ENCODE measurements at regions not wholly inside any gene's neighbourhood (a gene's known extent, or its start where the extent isn't known, plus 50 kb on each side); places are given as distances from the start of the nearest gene placed in this dataset.

GRCh38 chr2:217227794-217228193 lies 367.9 kb upstream of the TNP1 start:
- intact Hi-C loops (cut with DNase I; ENCODE audit: low total_unique reads) = no loop called here
- TF ChIP-seq POLR2A (IDR thresholded peaks at IDR 0.05) (no peak), CTCF (IDR thresholded peaks at IDR 0.05) (no peak)
- Histone ChIP-seq H3K27me3 (no peaks in the 10 kb centered on the region), H3K36me3 (no peaks in the 10 kb centered on the region), H3K4me3 (no peak overlapping the region), H3K27ac (no peak overlapping the region), H3K4me1 (no peaks in the 10 kb centered on the region), H3K9me3 (no peaks in the 10 kb centered on the region)
- no peak for DNase-seq

GRCh38 chr2:217225596-217225995 lies 365.7 kb upstream of the TNP1 start:
- Histone ChIP-seq H3K36me3 (no peaks in the 10 kb centered on the region), H3K27ac (no peak overlapping the region), H3K9me3 (no peaks in the 10 kb centered on the region), H3K4me3 (no peak overlapping the region), H3K4me1 (no peaks in the 10 kb centered on the region), H3K27me3 (no peaks in the 10 kb centered on the region)
- DNase-seq = no peak
- no peak for TF ChIP-seq POLR2A (IDR thresholded peaks at IDR 0.05)
- no peak for TF ChIP-seq CTCF (IDR thresholded peaks at IDR 0.05)
- intact Hi-C loops (cut with DNase I; ENCODE audit: low total_unique reads) = no loop called here

GRCh38 chr2:217223222-217223930 lies 363.5 kb upstream of the TNP1 start:
- Histone ChIP-seq H3K36me3 (no peaks in the 10 kb centered on the region), H3K9me3 (no peaks in the 10 kb centered on the region), H3K4me3 (no peak overlapping the region), H3K27me3 (no peaks in the 10 kb centered on the region), H3K4me1 (no peaks in the 10 kb centered on the region), H3K27ac (no peak overlapping the region)
- intact Hi-C loops (cut with DNase I; ENCODE audit: low total_unique reads) = no loop called here
- no peak for DNase-seq
- TF ChIP-seq POLR2A (IDR thresholded peaks at IDR 0.05) (no peak), CTCF (IDR thresholded peaks at IDR 0.05) (no peak)

- no peak overlapping the region for H3K4me3 ChIP-seq
- no peaks in the 10 kb centered on the region for H3K27me3 ChIP-seq
- no peak overlapping the region for H3K27ac ChIP-seq
- H3K9me3 ChIP-seq = no peaks in the 10 kb centered on the region
- TF ChIP-seq CTCF (IDR thresholded peaks at IDR 0.05) (no peak), POLR2A (IDR thresholded peaks at IDR 0.05) (no peak)
- intact Hi-C loops (cut with DNase I; ENCODE audit: low total_unique reads) = no loop called here
- H3K4me1 ChIP-seq = no peaks in the 10 kb centered on the region
- DNase-seq = no peak
- H3K36me3 ChIP-seq = no peaks in the 10 kb centered on the region
Measured at GRCh38 chr2:217222309-217222910, 362.5 kb upstream of the TNP1 start.

GRCh38 chr2:217220228-217221013 lies 360.6 kb upstream of the TNP1 start:
- peak; percentile 25 to 65 for DNase-seq
- intact Hi-C loops (cut with DNase I; ENCODE audit: low total_unique reads) = no loop called here
- Histone ChIP-seq H3K27ac (peak overlapping the region; percentile 22 to 62), H3K27me3 (no peaks in the 10 kb centered on the region), H3K9me3 (no peaks in the 10 kb centered on the region), H3K4me3 (no peak overlapping the region), H3K4me1 (no peaks in the 10 kb centered on the region), H3K36me3 (no peaks in the 10 kb centered on the region)
- TF ChIP-seq CTCF (IDR thresholded peaks at IDR 0.05) = no peak
- TF ChIP-seq POLR2A (IDR thresholded peaks at IDR 0.05) = no peak

Data from uterus (tissue), 3 donors.